GM18511 (cell line): ENCODE measurements at regions not wholly inside any gene's neighbourhood (a gene's known extent, or its start where the extent isn't known, plus 50 kb on each side); places are given as distances from the start of the nearest gene placed in this dataset.

Experiments
- ATAC-seq: cut with Tn5 transposase; IDR thresholded peaks from one replicate; pipeline ENCODE4 v1.9.1; 2021; ENCODE audit warnings: mild to moderate bottlenecking, moderate library complexity; ENCODE audit not compliant: unreplicated experiment

- no peak for ATAC-seq
These were observed 158.3 kb upstream of the CST7 start for GRCh38 chr20:24790746-24791283.

GRCh38 chr20:24791953-24792352 lies 157.1 kb upstream of the CST7 start:
- no peak for ATAC-seq

GRCh38 chr20:24792641-24793495 lies 156.2 kb upstream of the CST7 start:
- no peak for ATAC-seq

GRCh38 chr20:24795436-24795835 lies 153.6 kb upstream of the CST7 start:
- ATAC-seq = no peak

- no peak for ATAC-seq
These were observed 152.8 kb upstream of the CST7 start for GRCh38 chr20:24796236-24796635.

GRCh38 chr20:24797113-24797512 lies 152.0 kb upstream of the CST7 start:
- no peak for ATAC-seq

- ATAC-seq = no peak
These were observed 151.1 kb upstream of the CST7 start for GRCh38 chr20:24797745-24798655.

DNA sequence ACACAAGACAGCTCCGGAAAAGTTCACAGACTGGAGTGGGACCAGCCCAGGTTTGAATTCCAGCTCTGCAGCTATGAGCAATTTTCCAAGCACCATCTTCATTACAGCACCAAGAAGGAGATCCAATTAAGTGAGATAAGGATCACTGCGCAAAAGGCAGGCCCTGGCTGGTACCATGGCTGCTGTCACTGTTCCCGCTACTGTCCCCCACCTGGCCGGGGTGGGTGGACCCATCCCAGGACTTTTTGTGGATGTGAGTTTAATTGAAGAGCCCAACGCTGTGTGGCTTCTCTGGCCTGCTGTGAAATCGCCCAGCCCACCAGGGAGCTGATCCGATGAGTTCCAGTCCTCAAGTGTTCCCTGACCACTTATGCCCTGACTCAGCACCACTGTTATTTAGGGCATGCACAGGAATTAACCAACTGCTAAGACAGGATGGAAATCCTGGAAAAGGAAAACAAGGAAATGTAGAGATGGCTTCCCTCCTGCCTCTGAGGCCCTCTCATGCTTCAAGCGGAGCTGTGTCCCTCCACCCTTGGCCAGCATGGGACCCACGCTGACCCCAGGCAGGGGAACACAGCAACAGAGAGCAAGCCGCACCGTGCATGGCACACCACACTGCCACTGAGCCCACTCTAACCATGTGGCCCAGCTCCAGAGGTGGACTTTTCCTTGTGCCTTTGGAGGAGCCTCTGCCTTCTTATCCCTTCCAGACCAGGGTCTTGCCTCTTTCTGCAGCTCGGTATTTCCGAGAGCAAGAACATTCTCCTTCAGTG lies 150.0 kb upstream of the CST7 start:
- ATAC-seq = no peak

DNA sequence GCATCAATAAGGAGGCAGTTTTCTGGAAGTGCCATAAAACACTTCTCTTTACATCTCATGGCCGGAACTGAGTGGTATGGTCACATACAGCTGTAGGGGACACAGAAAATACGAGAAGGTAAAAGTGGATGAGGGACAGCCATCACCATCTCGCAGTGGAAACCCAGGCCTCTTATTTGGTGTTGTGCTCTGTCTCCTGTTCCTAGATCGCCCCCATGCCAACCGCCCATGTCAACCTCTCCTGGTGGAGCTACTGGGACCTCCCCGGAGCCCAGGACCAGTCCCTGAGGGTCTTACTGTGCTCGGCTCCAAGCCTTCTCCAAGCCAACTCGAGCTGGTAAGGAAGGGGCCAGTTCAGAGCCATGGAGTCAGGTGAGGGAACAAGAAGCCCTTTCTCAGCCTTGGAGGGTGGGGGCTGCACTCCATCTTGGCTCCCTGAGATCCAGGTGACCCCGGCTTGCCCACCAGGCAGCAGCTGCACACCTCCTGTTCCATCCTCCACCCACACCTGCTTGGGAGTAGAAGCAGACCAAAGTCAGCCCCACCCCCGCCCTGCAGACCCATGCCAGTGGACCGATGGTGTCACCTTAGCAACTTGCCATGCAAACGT lies 149.0 kb upstream of the CST7 start:
- ATAC-seq = no peak

DNA sequence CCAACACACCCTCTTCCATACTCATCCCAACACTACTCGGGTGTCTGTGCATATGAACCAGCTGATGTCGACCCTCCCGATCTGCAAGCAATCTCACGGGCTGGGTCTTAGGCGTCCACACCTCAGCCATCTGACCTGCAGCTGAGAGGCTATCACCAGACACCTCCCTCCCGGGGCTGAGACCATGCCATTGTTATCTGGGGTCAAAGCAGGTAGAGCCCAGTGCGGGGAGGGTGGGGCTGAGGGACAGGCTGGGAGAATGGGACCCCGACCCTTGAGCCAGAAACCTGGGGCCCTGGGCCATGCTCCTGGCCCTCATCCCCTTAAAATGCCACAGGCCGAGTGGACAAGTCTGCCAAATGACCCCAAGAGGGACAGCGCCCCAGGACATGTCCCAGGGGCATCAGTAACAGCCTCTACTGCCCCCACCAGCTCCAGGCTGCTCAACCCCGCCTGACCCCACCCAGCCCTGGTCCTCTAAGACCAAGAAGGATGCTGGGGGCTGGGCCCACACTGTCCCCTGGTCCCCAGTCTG lies 146.7 kb upstream of the CST7 start:
- ATAC-seq = no peak

- ATAC-seq = no peak
These were observed 144.4 kb upstream of the CST7 start for GRCh38 chr20:24804481-24805206.

GRCh38 chr20:24805456-24806238 lies 143.4 kb upstream of the CST7 start:
- ATAC-seq = no peak

DNA sequence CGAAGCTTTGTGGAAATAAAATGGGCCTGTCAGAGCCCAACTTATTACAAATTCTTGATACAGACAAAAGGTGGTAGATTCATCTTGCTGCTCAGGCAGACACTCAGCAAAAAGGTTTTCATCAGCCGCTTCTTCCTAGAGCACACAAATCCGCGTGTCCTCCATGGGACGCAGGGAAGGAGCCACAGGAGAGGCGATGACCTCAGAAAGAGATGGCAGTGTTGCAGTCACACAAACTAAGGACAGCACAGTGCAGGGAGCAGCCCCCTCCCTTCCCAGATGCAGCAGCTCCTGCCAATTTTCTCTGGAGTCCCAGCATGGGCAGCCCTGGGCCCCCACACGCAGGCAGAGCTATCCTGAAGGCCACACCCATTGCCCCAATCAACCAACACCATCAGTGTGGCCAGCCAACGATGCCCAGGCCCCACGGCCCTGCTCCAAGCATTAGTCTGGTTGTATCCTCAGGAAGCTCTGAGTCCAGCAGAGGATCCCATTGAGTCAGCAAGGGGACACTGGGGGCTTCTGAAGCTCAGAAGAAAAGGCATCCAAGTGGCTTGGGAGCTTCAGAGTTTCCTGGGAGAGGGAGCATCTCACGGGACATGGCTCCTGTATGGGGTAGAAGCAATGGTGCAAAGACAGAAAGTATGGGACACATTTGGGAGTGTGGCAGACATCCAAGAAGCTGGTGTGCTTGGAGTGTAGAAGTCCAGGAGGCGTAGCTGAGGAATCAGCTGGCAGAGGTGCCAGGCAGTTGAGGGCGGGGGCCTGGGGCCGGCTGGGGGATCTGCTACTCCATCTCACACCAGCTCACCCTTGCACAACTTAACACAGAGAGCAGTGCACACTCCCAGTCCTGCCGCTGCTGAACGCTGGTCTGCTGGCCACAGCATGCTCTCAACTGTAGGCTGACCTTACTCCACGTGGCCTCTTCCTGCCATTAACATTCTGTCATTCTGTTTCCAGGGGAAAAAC lies 142.1 kb upstream of the CST7 start:
- ATAC-seq = no peak

GRCh38 chr20:24808616-24809015 lies 140.5 kb upstream of the CST7 start:
- no peak for ATAC-seq

DNA sequence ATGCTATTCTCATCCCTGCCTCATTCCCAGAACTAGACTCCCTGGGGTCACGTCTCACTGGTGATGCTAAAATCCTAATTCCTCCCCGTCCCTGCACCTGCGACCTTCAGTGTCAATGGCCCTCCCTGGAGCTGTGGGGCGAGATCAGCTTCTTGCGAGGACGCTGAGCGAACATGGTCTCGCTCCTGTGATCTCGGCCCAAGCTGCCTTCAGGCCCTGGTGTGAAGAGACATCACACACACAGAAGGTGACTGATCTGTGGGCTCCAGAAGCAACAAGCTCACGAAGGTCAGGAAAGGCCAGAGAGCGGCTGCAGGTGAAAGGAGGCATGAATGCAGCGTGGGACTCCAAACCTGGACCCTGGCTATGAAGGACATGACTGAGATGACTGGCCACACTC lies 139.5 kb upstream of the CST7 start:
- ATAC-seq = no peak

DNA sequence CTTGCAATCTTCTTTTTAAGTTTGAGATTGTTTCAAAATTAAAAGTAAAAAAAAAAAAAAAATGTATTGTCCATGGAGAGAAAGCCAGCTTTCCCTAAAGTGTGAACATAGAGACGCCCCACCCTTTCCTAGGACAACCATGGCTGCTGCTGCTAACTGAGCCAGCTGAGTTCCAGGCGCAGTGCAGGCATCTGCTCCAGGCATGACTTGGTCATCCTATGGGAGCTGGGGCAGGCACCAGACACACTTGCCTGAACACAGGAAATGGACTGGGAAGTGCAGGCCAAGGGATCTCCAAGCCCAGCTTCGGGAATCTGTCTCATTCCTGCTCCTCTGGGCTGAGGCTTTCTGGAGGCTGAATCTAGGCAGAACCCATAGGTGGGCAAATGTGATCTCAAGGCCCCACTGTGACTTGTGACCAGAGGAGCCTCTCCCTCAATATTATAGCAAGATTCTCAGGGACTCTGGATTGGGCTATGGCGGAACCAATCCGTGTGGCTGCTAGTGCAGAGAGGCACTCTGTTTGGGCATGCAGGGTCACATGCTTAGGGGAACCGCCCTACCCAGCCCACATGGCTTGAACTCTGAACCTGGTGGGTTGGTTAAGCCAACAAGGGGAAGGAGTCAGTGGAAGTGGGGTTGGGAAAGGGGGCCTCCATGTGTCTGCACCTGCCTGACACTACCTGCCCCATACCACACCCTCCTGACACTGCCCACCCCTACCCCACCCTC lies 138.2 kb upstream of the CST7 start:
- ATAC-seq = no peak

DNA sequence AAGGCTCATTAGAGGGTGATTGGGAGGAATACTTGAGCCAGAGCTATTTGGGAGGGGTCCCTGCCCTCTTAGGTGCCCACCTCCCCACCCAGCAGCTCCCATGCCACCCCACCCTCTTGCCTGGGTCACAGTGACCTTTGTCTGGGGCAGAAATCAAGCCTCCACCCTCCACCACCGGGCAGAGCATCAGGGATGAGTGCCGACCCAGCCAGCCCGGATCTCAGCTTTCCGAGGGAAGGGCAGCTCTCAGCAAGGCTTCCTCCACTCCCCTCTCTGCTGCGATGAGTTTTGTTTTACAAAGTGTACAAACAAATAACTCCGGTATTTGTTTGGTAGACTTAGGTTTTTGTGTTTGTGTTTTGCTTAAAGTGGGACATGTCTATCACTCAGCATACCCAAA lies 136.7 kb upstream of the CST7 start:
- no peak for ATAC-seq
